Transverse colon (tissue), 4 donors: ENCODE measurements at regions not wholly inside any gene's neighbourhood (a gene's known extent, or its start where the extent isn't known, plus 50 kb on each side); places are given as distances from the start of the nearest gene placed in this dataset.

Source experiments
- DNase-seq: peaks from one replicate; pipeline ENCODE4 v3.0.0-alpha.2; 2019
- H3K27ac ChIP-seq, 4 donors: fragments of 200-600 bp; sonication (generic); 2 replicates each; pipeline ENCODE4 v1.5.1; 2016 to 2018; ENCODE audit warnings: inconsistent platforms in 4 of 4
- H3K27me3 ChIP-seq: fragments of 200-600 bp; sonication (generic); 2 replicates; pipeline ENCODE4 v1.5.1; 2017; ENCODE audit warnings: inconsistent platforms
- H3K36me3 ChIP-seq, 4 donors: fragments of 200-600 bp; sonication (generic); 2 replicates each; pipeline ENCODE4 v1.5.1; 2017 to 2019; ENCODE audit warnings: inconsistent platforms in 4 of 4
- H3K4me1 ChIP-seq, 4 donors: fragments of 200-600 bp; sonication (generic); 2 replicates each; pipeline ENCODE4 v1.5.1; 2017 to 2020; ENCODE audit warnings: inconsistent platforms in 4 of 4
- H3K4me3 ChIP-seq, 4 donors: fragments of 200-600 bp; sonication (generic); 1 replicate in 1 of 4; 2 replicates in 3 of 4; pipeline versions ENCODE4 v1.5.1 to v1.6.1; 2017 to 2019; ENCODE audit warnings: inconsistent platforms in 4 of 4
- H3K9me3 ChIP-seq, 2 donors: fragments of 200-600 bp; sonication (generic); 2 replicates each; pipeline ENCODE4 v1.5.1; 2017 to 2019; ENCODE audit warnings: inconsistent platforms in 2 of 2
- CTCF ChIP-seq, 5 experiments: fragments of 200-600 bp in 3 of 5; fragments of 450-650 bp in 2 of 5; sonication (generic) in 3 of 5; IDR thresholded peaks; 1 replicate in 2 of 5; 2 replicates in 3 of 5; pipeline ENCODE4 v1.5.1; 2016 to 2017; ENCODE audit warnings: antibody characterized with exemption in 5 of 5, inconsistent platforms in 3 of 5, mild to moderate bottlenecking in 2 of 5, moderate library complexity in 1 of 5
- EP300 ChIP-seq: sonication (generic); formaldehyde crosslinking; IDR thresholded peaks from one replicate; pipeline ENCODE4 v1.6.1; 2017; ENCODE audit warnings: antibody characterized with exemption, low read depth
- POLR2A ChIP-seq: fragments of 450-650 bp; IDR thresholded peaks from one replicate; pipeline ENCODE4 v1.6.1; 2016; ENCODE audit warnings: antibody characterized with exemption, mild to moderate bottlenecking, moderate library complexity
- POLR2AphosphoS5 ChIP-seq, 3 donors: sonication (generic); formaldehyde crosslinking; IDR thresholded peaks; one replicate each; pipeline ENCODE4 v1.6.1; 2016; ENCODE audit warnings: antibody characterized with exemption in 3 of 3
- WGBS, 2 donors: methylation state at CpG; one replicate each; pipeline ENCODE4 v1.1.5; 2018; ENCODE audit warnings: low coverage in 1 of 2; 5-methylcytosine and 5-hydroxymethylcytosine counted together
- in situ Hi-C, 4 donors: fragments of 200-750 bp; cut with MboI; loops; one replicate each; pipeline versions ENCODE4 v1.15.0 to v1.15.1; 2017; ENCODE audit warnings: low sequenced_read_pairs in 3 of 4, low pct_ligation_motif_present in 1 of 4, low pct_unique_long_range_greater_than_20kb in 1 of 4
- intact Hi-C: fragments of 100-400 bp; cut with DNase I; formaldehyde crosslinking; loops from one replicate; pipeline ENCODE4 v1.15.1; 2023; ENCODE audit warnings: low total_unique reads

GRCh38 chr2:160612266-160612856 is 118.8 kb upstream of the RBMS1 start:
- in situ Hi-C loops (no loop called here), intact Hi-C loops (no loop called here)
- no peak for DNase-seq
- TF ChIP-seq POLR2A: no peak
- Histone ChIP-seq H3K36me3 (no peaks in the 10 kb centered on the region), H3K27ac (no peak overlapping the region), H3K4me3 (no peak overlapping the region), H3K4me1 (no peaks in the 10 kb centered on the region), H3K9me3 (peaks cover 0 to 8% of the 10 kb centered on the region in 2 donors), H3K27me3 (no peaks in the 10 kb centered on the region)

- DNase-seq: no peak
- no peak overlapping the region for H3K4me3 ChIP-seq
- H3K9me3 ChIP-seq: peaks cover 0 to 8% of the 10 kb centered on the region in 2 donors
- intact Hi-C loops (no loop called here), in situ Hi-C loops (no loop called here)
- H3K27ac ChIP-seq: no peak overlapping the region
- no peaks in the 10 kb centered on the region for H3K27me3 ChIP-seq
- no peaks in the 10 kb centered on the region for H3K4me1 ChIP-seq
- no peak for TF ChIP-seq EP300
- 50 to 74% methylated on average over 1 of the region's 1 CpG for WGBS, 2 donors
- H3K36me3 ChIP-seq: no peaks in the 10 kb centered on the region
These were observed 120.0 kb upstream of the RBMS1 start for GRCh38 chr2:160613466-160614153.

- in situ Hi-C loops: no loop called here
These were observed 120.8 kb upstream of the RBMS1 start for GRCh38 chr2:160614391-160614790.

GRCh38 chr2:160615706-160616105 is 122.1 kb upstream of the RBMS1 start:
- Histone ChIP-seq H3K4me1 (no peaks in the 10 kb centered on the region), H3K27me3 (no peaks in the 10 kb centered on the region), H3K9me3 (peaks cover 0 to 8% of the 10 kb centered on the region in 2 donors), H3K36me3 (no peaks in the 10 kb centered on the region), H3K4me3 (no peak overlapping the region), H3K27ac (no peak overlapping the region)
- in situ Hi-C loops: no loop called here
- no peak for DNase-seq
- TF ChIP-seq POLR2A: no peak
- TF ChIP-seq POLR2AphosphoS5 (IDR thresholded peaks at IDR 0.05): no peak
- no peak for TF ChIP-seq EP300
- TF ChIP-seq CTCF (IDR thresholded peaks at IDR 0.05): no peak
- intact Hi-C loops: no loop called here
- WGBS, 2 donors: 67 to 72% methylated on average over 2 of the region's 2 CpGs

More at GRCh38 chr2:160614391-160614790, 120.8 kb upstream of the RBMS1 start:
- Histone ChIP-seq H3K9me3 (peaks cover 0 to 8% of the 10 kb centered on the region in 2 donors), H3K4me3 (no peak overlapping the region), H3K36me3 (no peaks in the 10 kb centered on the region), H3K27me3 (no peaks in the 10 kb centered on the region), H3K4me1 (no peaks in the 10 kb centered on the region), H3K27ac (no peak overlapping the region)
- no peak for TF ChIP-seq POLR2A
- TF ChIP-seq POLR2AphosphoS5 (IDR thresholded peaks at IDR 0.05): no peak
- no peak for TF ChIP-seq EP300
- TF ChIP-seq CTCF (IDR thresholded peaks at IDR 0.05): no peak
- no peak for DNase-seq
- intact Hi-C loops: no loop called here

GRCh38 chr2:160616149-160616548 is 122.5 kb upstream of the RBMS1 start:
- no peaks in the 10 kb centered on the region for H3K36me3 ChIP-seq
- intact Hi-C loops (no loop called here), in situ Hi-C loops (no loop called here)
- no peak overlapping the region for H3K4me3 ChIP-seq
- H3K9me3 ChIP-seq: peaks cover 0 to 8% of the 10 kb centered on the region in 2 donors
- no peak for DNase-seq
- H3K27me3 ChIP-seq: no peaks in the 10 kb centered on the region
- WGBS, 2 donors: 75 to 85% methylated on average over 2 of the region's 2 CpGs
- H3K27ac ChIP-seq: no peak overlapping the region
- no peaks in the 10 kb centered on the region for H3K4me1 ChIP-seq
- no peak for TF ChIP-seq POLR2A
- no peak for TF ChIP-seq CTCF (IDR thresholded peaks at IDR 0.05)
- TF ChIP-seq EP300: no peak
- TF ChIP-seq POLR2AphosphoS5 (IDR thresholded peaks at IDR 0.05): no peak
